ENCODE measurements at regions not wholly inside any gene's neighbourhood (a gene's known extent, or its start where the extent isn't known, plus 50 kb on each side); places are given as distances from the start of the nearest gene placed in this dataset.
"Not testable (repeated sequence)": the region's sequence is repeated elsewhere in the genome, so short reads cannot be mapped to it uniquely, and the experiment has no call there.

- TF ChIP-seq CTCF (IDR thresholded peaks at IDR 0.05; ENCODE audit: low read depth, low read length, poor library complexity, severe bottlenecking); EZH2phosphoT487 (IDR thresholded peaks at IDR 0.05; ENCODE audit: borderline replicate concordance, low read length): not testable (repeated sequence)
Observed at GRCh38 chr3:94377123-94377696, 314.3 kb downstream of the NSUN3 start.

All from DOHH2 (cell line).